DND-41 (cell line): ENCODE measurements at regions not wholly inside any gene's neighbourhood (a gene's known extent, or its start where the extent isn't known, plus 50 kb on each side); places are given as distances from the start of the nearest gene placed in this dataset.

Experiments used
- ATAC-seq: fragments of 200-7000 bp; cut with Tn5 transposase; 3 replicates; pipeline ENCODE4 v1.9.1; 2021; ENCODE audit warnings: low read depth; ENCODE audit not compliant: insufficient read depth
- DNase-seq: peaks from one replicate; pipeline ENCODE4 v3.0.0-alpha.2; 2020
- H2AFZ ChIP-seq: 2 replicates; pipeline ENCODE4 v1.6.0; 2012; ENCODE audit warnings: low read depth, low read length
- H3K27ac ChIP-seq: 2 replicates; pipeline ENCODE4 v1.5.1; 2012; ENCODE audit warnings: low read length, inconsistent platforms
- H3K27me3 ChIP-seq: fragments of 200-600 bp; sonication (generic); 2 replicates; pipeline ENCODE4 v1.6.0; 2012; ENCODE audit warnings: low read length, mild to moderate bottlenecking, inconsistent platforms; ENCODE audit not compliant: insufficient read depth, poor library complexity
- H3K36me3 ChIP-seq: 2 replicates; pipeline ENCODE4 v1.5.1; 2012; ENCODE audit warnings: low read length, inconsistent platforms; ENCODE audit not compliant: insufficient read depth
- H3K4me1 ChIP-seq: 2 replicates; pipeline ENCODE4 v1.5.1; 2012; ENCODE audit warnings: mild to moderate bottlenecking, low read length; ENCODE audit not compliant: insufficient read depth
- H3K4me2 ChIP-seq: 2 replicates; pipeline ENCODE4 v1.6.0; 2012; ENCODE audit warnings: mild to moderate bottlenecking, moderate library complexity, low read length, inconsistent platforms; ENCODE audit not compliant: insufficient read depth
- H3K4me3 ChIP-seq, 2 experiments: fragments of 200-600 bp in 1 of 2; shearing (Covaris generic) in 1 of 2; 2 replicates each; pipeline ENCODE4 v1.5.1; 2012 to 2016; ENCODE audit warnings: inconsistent platforms in 2 of 2, low read length in 2 of 2, mild to moderate bottlenecking in 2 of 2, low read depth in 1 of 2, moderate library complexity in 1 of 2
- H3K79me2 ChIP-seq: 2 replicates; pipeline ENCODE4 v1.6.0; 2012; ENCODE audit warnings: low read length, inconsistent platforms; ENCODE audit not compliant: insufficient read depth
- H3K9ac ChIP-seq: 2 replicates; pipeline ENCODE4 v1.6.0; 2012; ENCODE audit warnings: low read depth, mild to moderate bottlenecking, inconsistent platforms, low read length, moderate library complexity
- H3K9me3 ChIP-seq: 2 replicates; pipeline ENCODE4 v1.5.1; 2012; ENCODE audit warnings: low read length, moderate library complexity, mild to moderate bottlenecking, inconsistent platforms; ENCODE audit not compliant: insufficient read depth, severe bottlenecking
- H4K20me1 ChIP-seq: 2 replicates; pipeline ENCODE4 v1.6.0; 2012; ENCODE audit warnings: low read length; ENCODE audit not compliant: insufficient read depth
- EZH2 ChIP-seq: IDR thresholded peaks from 3 replicates; pipeline ENCODE4 v1.6.1; 2012; ENCODE audit warnings: borderline replicate concordance, low read depth, mild to moderate bottlenecking, moderate library complexity, low read length, inconsistent platforms; ENCODE audit not compliant: severe bottlenecking
- TF ChIP-seq, protein P1 (sequence below): IDR thresholded peaks from 2 replicates; pipeline ENCODE4 v1.5.1; 2012; ENCODE audit warnings: borderline replicate concordance, low read length, moderate library complexity, mild to moderate bottlenecking; ENCODE audit not compliant: poor library complexity, severe bottlenecking; ENCODE audit errors: extremely low read depth

GRCh38 chr9:7369384-7369821, 430.2 kb downstream of the DMAC1 start:
- no peaks in the 10 kb centered on the region for H3K27me3 ChIP-seq
- DNase-seq = no peak
- no peak overlapping the region for H3K4me3 ChIP-seq
- no peak overlapping the region for H3K27ac ChIP-seq
- no peaks in the 10 kb centered on the region for H3K36me3 ChIP-seq
- ATAC-seq = no peak
- no peaks in the 10 kb centered on the region for H3K79me2 ChIP-seq
- no peaks in the 10 kb centered on the region for H4K20me1 ChIP-seq
- H3K4me2 ChIP-seq = no peak overlapping the region
- no peak overlapping the region for H3K9ac ChIP-seq
- no peaks in the 10 kb centered on the region for H3K4me1 ChIP-seq
- TF ChIP-seq EZH2 = no peak
- TF ChIP-seq, protein P1, sequence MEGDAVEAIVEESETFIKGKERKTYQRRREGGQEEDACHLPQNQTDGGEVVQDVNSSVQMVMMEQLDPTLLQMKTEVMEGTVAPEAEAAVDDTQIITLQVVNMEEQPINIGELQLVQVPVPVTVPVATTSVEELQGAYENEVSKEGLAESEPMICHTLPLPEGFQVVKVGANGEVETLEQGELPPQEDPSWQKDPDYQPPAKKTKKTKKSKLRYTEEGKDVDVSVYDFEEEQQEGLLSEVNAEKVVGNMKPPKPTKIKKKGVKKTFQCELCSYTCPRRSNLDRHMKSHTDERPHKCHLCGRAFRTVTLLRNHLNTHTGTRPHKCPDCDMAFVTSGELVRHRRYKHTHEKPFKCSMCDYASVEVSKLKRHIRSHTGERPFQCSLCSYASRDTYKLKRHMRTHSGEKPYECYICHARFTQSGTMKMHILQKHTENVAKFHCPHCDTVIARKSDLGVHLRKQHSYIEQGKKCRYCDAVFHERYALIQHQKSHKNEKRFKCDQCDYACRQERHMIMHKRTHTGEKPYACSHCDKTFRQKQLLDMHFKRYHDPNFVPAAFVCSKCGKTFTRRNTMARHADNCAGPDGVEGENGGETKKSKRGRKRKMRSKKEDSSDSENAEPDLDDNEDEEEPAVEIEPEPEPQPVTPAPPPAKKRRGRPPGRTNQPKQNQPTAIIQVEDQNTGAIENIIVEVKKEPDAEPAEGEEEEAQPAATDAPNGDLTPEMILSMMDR = no peak
- no peak overlapping the region for H2AFZ ChIP-seq
- H3K9me3 ChIP-seq = no peaks in the 10 kb centered on the region

GRCh38 chr9:7368410-7369292, 430.9 kb downstream of the DMAC1 start:
- Histone ChIP-seq H2AFZ (no peak overlapping the region), H4K20me1 (no peaks in the 10 kb centered on the region), H3K4me2 (no peak overlapping the region), H3K9me3 (no peaks in the 10 kb centered on the region), H3K4me1 (no peaks in the 10 kb centered on the region), H3K36me3 (no peaks in the 10 kb centered on the region), H3K27me3 (no peaks in the 10 kb centered on the region), H3K27ac (no peak overlapping the region), H3K79me2 (no peaks in the 10 kb centered on the region), H3K4me3 (no peak overlapping the region), H3K9ac (no peak overlapping the region)
- ATAC-seq (no peak), DNase-seq (no peak)
- TF ChIP-seq, protein P1 = no peak
- no peak for TF ChIP-seq EZH2

- Histone ChIP-seq H3K36me3 (no peaks in the 10 kb centered on the region), H3K27ac (no peak overlapping the region), H3K4me1 (no peaks in the 10 kb centered on the region), H3K27me3 (no peaks in the 10 kb centered on the region), H3K9me3 (no peaks in the 10 kb centered on the region), H3K9ac (no peak overlapping the region), H2AFZ (no peak overlapping the region), H3K4me2 (no peak overlapping the region), H3K4me3 (no peak overlapping the region), H4K20me1 (no peaks in the 10 kb centered on the region), H3K79me2 (no peaks in the 10 kb centered on the region)
- DNase-seq = no peak
- ATAC-seq = no peak
- no peak for TF ChIP-seq EZH2
- TF ChIP-seq, protein P1 = no peak
Measured at GRCh38 chr9:7367726-7368125, 431.9 kb downstream of the DMAC1 start.
